Natural killer cell treated with Interleukin-12 subunit alpha and Interleukin-12 subunit beta and Interleukin-15 and Interleukin-18, amount 100 ng/mL, for 72 hours (primary cell): ENCODE measurements at regions not wholly inside any gene's neighbourhood (a gene's known extent, or its start where the extent isn't known, plus 50 kb on each side); places are given as distances from the start of the nearest gene placed in this dataset.
A peak's percentile ranks its signal among the peaks of the same experiment; 100 is the strongest.
"Not testable (repeated sequence)": the region's sequence is repeated elsewhere in the genome, so short reads cannot be mapped to it uniquely, and the experiment has no call there.

Source experiments
- ATAC-seq, 2 donors: fragments of 150-1000 bp; cut with Tn5 transposase in 1 of 2; sonication (Bioruptor Pico), chemical (Tn5 transposase) in 1 of 2; 2 replicates each; pipeline ENCODE4 v1.10.0; 2021
- DNase-seq: peaks from one replicate; pipeline ENCODE4 v3.0.0; 2022; ENCODE audit warnings: low spot score
- H3K27ac Mint-ChIP-seq, 2 donors: 1 replicate in 1 of 2; 2 replicates in 1 of 2; pipeline ENCODE4 v1.8.0; 2022; ENCODE audit warnings: mixed read lengths in 2 of 2, mild to moderate bottlenecking in 1 of 2, moderate library complexity in 1 of 2
- H3K27me3 Mint-ChIP-seq, 2 donors: 1 replicate in 1 of 2; 2 replicates in 1 of 2; pipeline ENCODE4 v1.8.0; 2022; ENCODE audit warnings: mixed read lengths in 2 of 2
- H3K36me3 Mint-ChIP-seq: one replicate; pipeline ENCODE4 v1.8.0; 2022; ENCODE audit warnings: mixed read lengths
- H3K4me1 Mint-ChIP-seq, 2 donors: 1 replicate in 1 of 2; 2 replicates in 1 of 2; pipeline ENCODE4 v1.8.0; 2022; ENCODE audit warnings: low read depth in 2 of 2, mixed read lengths in 2 of 2, mild to moderate bottlenecking in 1 of 2
- H3K4me3 Mint-ChIP-seq: one replicate; pipeline ENCODE4 v1.8.0; 2022; ENCODE audit warnings: mixed read lengths
- H3K9me3 Mint-ChIP-seq: 2 replicates; pipeline ENCODE4 v1.8.0; 2022; ENCODE audit warnings: mixed read lengths

- H3K4me1 Mint-ChIP-seq, result not testable (repeated sequence)
Measured at GRCh38 chr9:40592406-40592805, 536.1 kb downstream of the FOXD4L6 start.

GRCh38 chr9:40591915-40592314, 536.6 kb downstream of the FOXD4L6 start:
- H3K9me3 Mint-ChIP-seq, H3K4me3 Mint-ChIP-seq, H3K27ac Mint-ChIP-seq, H3K4me1 Mint-ChIP-seq, ATAC-seq: not testable (repeated sequence)
- peaks cover 5 to 12% of the 10 kb centered on the region in 2 donors for H3K27me3 Mint-ChIP-seq
- peak; percentile 61 for DNase-seq
- H3K36me3 Mint-ChIP-seq, result peaks cover 11% of the 10 kb centered on the region

More at GRCh38 chr9:40592406-40592805, 536.1 kb downstream of the FOXD4L6 start:
- DNase-seq, H3K27ac Mint-ChIP-seq, H3K9me3 Mint-ChIP-seq, ATAC-seq, H3K4me3 Mint-ChIP-seq: not testable (repeated sequence)
- Mint-ChIP-seq H3K27me3 (peaks cover 5 to 12% of the 10 kb centered on the region in 2 donors), H3K36me3 (peaks cover 11% of the 10 kb centered on the region)

GRCh38 chr9:40587475-40588195, 540.8 kb downstream of the FOXD4L6 start:
- not testable (repeated sequence) for H3K27ac Mint-ChIP-seq, H3K36me3 Mint-ChIP-seq, H3K4me1 Mint-ChIP-seq, ATAC-seq, H3K27me3 Mint-ChIP-seq, H3K4me3 Mint-ChIP-seq, DNase-seq, H3K9me3 Mint-ChIP-seq

GRCh38 chr9:40584039-40584438, 544.4 kb downstream of the FOXD4L6 start:
- DNase-seq, result peak; percentile 20
- not testable (repeated sequence) for H3K4me1 Mint-ChIP-seq, H3K4me3 Mint-ChIP-seq, ATAC-seq, H3K27me3 Mint-ChIP-seq, H3K36me3 Mint-ChIP-seq, H3K9me3 Mint-ChIP-seq, H3K27ac Mint-ChIP-seq

GRCh38 chr9:40583230-40583629, 545.3 kb downstream of the FOXD4L6 start:
- not testable (repeated sequence) for H3K27me3 Mint-ChIP-seq, ATAC-seq, H3K4me1 Mint-ChIP-seq, DNase-seq, H3K27ac Mint-ChIP-seq, H3K9me3 Mint-ChIP-seq, H3K4me3 Mint-ChIP-seq, H3K36me3 Mint-ChIP-seq

GRCh38 chr9:40578908-40579307, 549.6 kb downstream of the FOXD4L6 start:
- H3K27ac Mint-ChIP-seq, H3K9me3 Mint-ChIP-seq, H3K27me3 Mint-ChIP-seq, H3K36me3 Mint-ChIP-seq, H3K4me1 Mint-ChIP-seq, ATAC-seq, H3K4me3 Mint-ChIP-seq: not testable (repeated sequence)
- DNase-seq, result peak; percentile 26
